GM20431 (cell line): ENCODE measurements at regions not wholly inside any gene's neighbourhood (a gene's known extent, or its start where the extent isn't known, plus 50 kb on each side); places are given as distances from the start of the nearest gene placed in this dataset.
"Not testable (repeated sequence)": the region's sequence is repeated elsewhere in the genome, so short reads cannot be mapped to it uniquely, and the experiment has no call there.

Experiments used
- in situ Hi-C: fragments of 300-500 bp; cut with MseI, MboI; formaldehyde crosslinking; loops from one replicate; pipeline ENCODE4 v1.15.0; 2020; ENCODE audit warnings: low sequenced_read_pairs; ENCODE audit not compliant: unreplicated experiment

GRCh38 chr18:9004308-9004707, 98.2 kb upstream of the NDUFV2 start:
- in situ Hi-C loops, result not testable (repeated sequence)

- in situ Hi-C loops, result not testable (repeated sequence)
These were observed 94.8 kb upstream of the NDUFV2 start for GRCh38 chr18:9007700-9008099.

- in situ Hi-C loops, result no loop called here
These were observed 94.2 kb upstream of the NDUFV2 start for GRCh38 chr18:9008200-9008708.

GRCh38 chr18:9008709-9009635, 93.5 kb upstream of the NDUFV2 start:
- in situ Hi-C loops, result no loop called here

GRCh38 chr18:9009703-9010488, 92.6 kb upstream of the NDUFV2 start:
- in situ Hi-C loops, result no loop called here

- in situ Hi-C loops, result no loop called here
These were observed 91.1 kb upstream of the NDUFV2 start for GRCh38 chr18:9011431-9011830.

- in situ Hi-C loops, result no loop called here
These were observed 88.5 kb upstream of the NDUFV2 start for GRCh38 chr18:9013926-9014373.

- in situ Hi-C loops, result no loop called here
These were observed 86.8 kb upstream of the NDUFV2 start for GRCh38 chr18:9015689-9016088.

GRCh38 chr18:9016633-9017166, 85.8 kb upstream of the NDUFV2 start:
- in situ Hi-C loops, result no loop called here

- in situ Hi-C loops, result no loop called here
These were observed 85.2 kb upstream of the NDUFV2 start for GRCh38 chr18:9017167-9017904.

- in situ Hi-C loops, result no loop called here
These were observed 84.6 kb upstream of the NDUFV2 start for GRCh38 chr18:9017905-9018227.

- in situ Hi-C loops, result no loop called here
These were observed 83.4 kb upstream of the NDUFV2 start for GRCh38 chr18:9019135-9019534.

GRCh38 chr18:9020221-9020620, 82.3 kb upstream of the NDUFV2 start:
- in situ Hi-C loops, result no loop called here

GRCh38 chr18:9021458-9021857, 81.0 kb upstream of the NDUFV2 start:
- in situ Hi-C loops, result no loop called here

GRCh38 chr18:9022397-9023155, 79.9 kb upstream of the NDUFV2 start:
- in situ Hi-C loops, result no loop called here

- in situ Hi-C loops, result not testable (repeated sequence)
These were observed 78.4 kb upstream of the NDUFV2 start for GRCh38 chr18:9024031-9024646.

- in situ Hi-C loops, result no loop called here
These were observed 77.2 kb upstream of the NDUFV2 start for GRCh38 chr18:9025091-9025838.

GRCh38 chr18:9029131-9029530, 73.4 kb upstream of the NDUFV2 start:
- in situ Hi-C loops, result no loop called here
